Stomach (tissue), 8 donors: ENCODE measurements at regions not wholly inside any gene's neighbourhood (a gene's known extent, or its start where the extent isn't known, plus 50 kb on each side); places are given as distances from the start of the nearest gene placed in this dataset.

ENCODE experiments used
- DNase-seq, 2 donors: peaks; one replicate each; pipeline versions ENCODE4 v3.0.0 to v3.0.0-alpha.2; 2013 to 2019
- H3K27ac ChIP-seq, 5 donors: fragments of 200-600 bp in 4 of 5; sonication (generic) in 4 of 5; one replicate each; pipeline ENCODE4 v1.5.1; 2013 to 2019; ENCODE audit warnings: mild to moderate bottlenecking in 1 of 5, moderate library complexity in 1 of 5
- H3K27me3 ChIP-seq, 3 donors: fragments of 200-600 bp; sonication (generic); one replicate each; pipeline ENCODE4 v1.5.1; 2017 to 2019; ENCODE audit warnings: mixed run types in 1 of 3
- H3K36me3 ChIP-seq, 4 donors: fragments of 200-600 bp; sonication (generic); 1 replicate in 3 of 4; 2 replicates in 1 of 4; pipeline ENCODE4 v1.5.1; 2016 to 2019
- H3K4me1 ChIP-seq, 4 donors: fragments of 200-600 bp; sonication (generic); one replicate each; pipeline ENCODE4 v1.5.1; 2016 to 2019
- H3K4me3 ChIP-seq, 4 donors: fragments of 200-600 bp; sonication (generic) in 3 of 4; one replicate each; pipeline ENCODE4 v1.5.1; 2016 to 2019; ENCODE audit warnings: mild to moderate bottlenecking in 1 of 4
- H3K9me3 ChIP-seq, 4 donors: fragments of 200-600 bp; sonication (generic); one replicate each; pipeline ENCODE4 v1.5.1; 2016 to 2019
- EP300 ChIP-seq: sonication (generic); formaldehyde crosslinking; IDR thresholded peaks from one replicate; pipeline ENCODE4 v1.6.1; 2017; ENCODE audit warnings: antibody characterized with exemption
- POLR2A ChIP-seq, 4 donors: fragments of 450-650 bp; IDR thresholded peaks; one replicate each; pipeline ENCODE4 v1.6.1; 2016; ENCODE audit warnings: antibody characterized with exemption in 4 of 4, control low read depth in 2 of 4, mild to moderate bottlenecking in 1 of 4, moderate library complexity in 1 of 4
- POLR2AphosphoS5 ChIP-seq, 3 donors: sonication (generic); formaldehyde crosslinking; IDR thresholded peaks; one replicate each; pipeline ENCODE4 v1.6.1; 2016; ENCODE audit warnings: antibody characterized with exemption in 3 of 3
- WGBS, 5 donors: extraction: QIAGEN DNeasy Blood & Tissue Kit in 3 of 5; methylation state at CpG; one replicate each; pipeline versions ENCODE4 v1.1.5 to v1.1.7; 2013 to 2018; 5-methylcytosine and 5-hydroxymethylcytosine counted together
- intact Hi-C: fragments of 100-400 bp; cut with DNase I; formaldehyde crosslinking; loops from one replicate; pipeline ENCODE4 v1.15.1; 2023; ENCODE audit warnings: low total_unique reads
- TF ChIP-seq, protein P1 (sequence below), 7 experiments: fragments of 450-650 bp in 4 of 7; fragments of 200-600 bp in 3 of 7; sonication (generic) in 3 of 7; IDR thresholded peaks; one replicate each; pipeline ENCODE4 v1.5.1; 2016 to 2019; ENCODE audit warnings: antibody characterized with exemption in 7 of 7, control low read depth in 2 of 7, mild to moderate bottlenecking in 1 of 7
- donor health status: healthy with polysubstance abuse.
- donor health status: Bipolar disorder and iron deficiency.
- donor health status: healthy.

DNA sequence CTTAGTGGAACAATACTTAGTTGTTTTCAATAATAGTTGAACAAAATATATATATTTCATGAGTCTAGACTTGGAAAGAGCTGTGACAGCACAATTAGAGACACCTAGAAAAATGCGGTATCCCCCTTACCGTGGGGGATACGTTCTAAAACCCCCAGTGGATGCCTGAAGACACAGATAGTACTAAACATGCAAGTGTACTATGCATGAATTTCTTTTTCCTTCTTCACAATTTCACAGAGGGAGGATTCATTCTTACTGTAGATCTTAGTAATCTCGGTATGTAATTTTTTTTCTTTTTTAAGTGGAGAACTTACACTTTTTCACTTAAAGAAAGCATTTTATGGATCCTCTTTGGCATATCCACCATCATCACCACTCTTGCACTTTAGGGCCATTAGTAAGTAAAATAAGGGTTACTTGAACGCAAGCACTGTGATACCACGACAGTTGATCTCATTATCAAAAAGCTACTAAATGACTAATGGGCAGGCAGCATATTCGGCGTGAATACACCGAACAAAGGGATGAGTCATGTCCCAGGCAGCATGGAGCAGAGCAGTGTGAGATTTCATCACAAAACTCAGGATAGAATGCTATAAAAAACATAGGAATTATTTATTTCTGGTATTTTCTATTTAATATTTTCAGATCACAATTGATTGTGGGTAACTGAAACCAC, 72.3 kb upstream of the ZNF280D start:
- DNase-seq = peak in 1 of 2 donors; percentile 32
- intact Hi-C loops = no loop called here
- TF ChIP-seq POLR2AphosphoS5 (IDR thresholded peaks at IDR 0.05) = peak in 1 of 3 donors; percentile 31
- TF ChIP-seq EP300 = no peak
- Histone ChIP-seq H3K27me3 (no peaks in the 10 kb centered on the region), H3K4me3 (peak overlapping the region in 1 of 4 donors; percentile 1), H3K27ac (no peak overlapping the region), H3K36me3 (no peaks in the 10 kb centered on the region), H3K9me3 (peaks cover 0 to 21% (median 15%) of the 10 kb centered on the region in 4 donors), H3K4me1 (peaks cover 0 to 17% (median 0%) of the 10 kb centered on the region in 4 donors)
- 47 to 56% (median 54%) methylated on average over 9 of the region's 9 CpGs for WGBS, 5 donors

DNA sequence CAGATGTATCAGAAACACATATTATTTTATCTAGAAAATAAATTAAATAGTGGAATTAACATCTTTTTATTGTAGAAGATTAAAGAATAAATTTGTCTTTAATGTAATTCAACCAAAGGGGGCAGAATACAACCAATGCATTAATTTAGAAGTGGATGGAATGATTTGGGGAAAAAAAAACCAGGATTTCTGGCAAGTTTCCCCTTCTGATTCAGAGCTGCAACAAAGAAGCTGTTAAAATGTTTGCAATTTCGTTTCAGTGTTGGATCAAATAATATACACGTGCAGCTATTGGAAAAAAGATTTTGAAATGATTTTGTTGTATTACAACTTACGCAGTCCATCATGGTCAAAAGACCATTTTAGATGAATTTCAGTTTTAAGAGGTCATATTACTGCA, 71.6 kb upstream of the ZNF280D start:
- H3K27ac ChIP-seq = no peak overlapping the region
- H3K4me3 ChIP-seq = no peak overlapping the region
- no peaks in the 10 kb centered on the region for H3K27me3 ChIP-seq
- DNase-seq = peak in 1 of 2 donors; percentile 49
- intact Hi-C loops = no loop called here
- TF ChIP-seq POLR2A (IDR thresholded peaks at IDR 0.05) = no peak
- TF ChIP-seq POLR2AphosphoS5 (IDR thresholded peaks at IDR 0.05) = no peak
- no peak for TF ChIP-seq EP300
- TF ChIP-seq, protein P1, sequence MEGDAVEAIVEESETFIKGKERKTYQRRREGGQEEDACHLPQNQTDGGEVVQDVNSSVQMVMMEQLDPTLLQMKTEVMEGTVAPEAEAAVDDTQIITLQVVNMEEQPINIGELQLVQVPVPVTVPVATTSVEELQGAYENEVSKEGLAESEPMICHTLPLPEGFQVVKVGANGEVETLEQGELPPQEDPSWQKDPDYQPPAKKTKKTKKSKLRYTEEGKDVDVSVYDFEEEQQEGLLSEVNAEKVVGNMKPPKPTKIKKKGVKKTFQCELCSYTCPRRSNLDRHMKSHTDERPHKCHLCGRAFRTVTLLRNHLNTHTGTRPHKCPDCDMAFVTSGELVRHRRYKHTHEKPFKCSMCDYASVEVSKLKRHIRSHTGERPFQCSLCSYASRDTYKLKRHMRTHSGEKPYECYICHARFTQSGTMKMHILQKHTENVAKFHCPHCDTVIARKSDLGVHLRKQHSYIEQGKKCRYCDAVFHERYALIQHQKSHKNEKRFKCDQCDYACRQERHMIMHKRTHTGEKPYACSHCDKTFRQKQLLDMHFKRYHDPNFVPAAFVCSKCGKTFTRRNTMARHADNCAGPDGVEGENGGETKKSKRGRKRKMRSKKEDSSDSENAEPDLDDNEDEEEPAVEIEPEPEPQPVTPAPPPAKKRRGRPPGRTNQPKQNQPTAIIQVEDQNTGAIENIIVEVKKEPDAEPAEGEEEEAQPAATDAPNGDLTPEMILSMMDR (IDR thresholded peaks at IDR 0.05) = no peak
- H3K4me1 ChIP-seq = peaks cover 0 to 17% (median 0%) of the 10 kb centered on the region in 4 donors
- WGBS, 5 donors = 58 to 73% (median 68%) methylated on average over 3 of the region's 3 CpGs
- no peaks in the 10 kb centered on the region for H3K36me3 ChIP-seq
- peaks cover 0 to 21% (median 15%) of the 10 kb centered on the region in 4 donors for H3K9me3 ChIP-seq

DNA sequence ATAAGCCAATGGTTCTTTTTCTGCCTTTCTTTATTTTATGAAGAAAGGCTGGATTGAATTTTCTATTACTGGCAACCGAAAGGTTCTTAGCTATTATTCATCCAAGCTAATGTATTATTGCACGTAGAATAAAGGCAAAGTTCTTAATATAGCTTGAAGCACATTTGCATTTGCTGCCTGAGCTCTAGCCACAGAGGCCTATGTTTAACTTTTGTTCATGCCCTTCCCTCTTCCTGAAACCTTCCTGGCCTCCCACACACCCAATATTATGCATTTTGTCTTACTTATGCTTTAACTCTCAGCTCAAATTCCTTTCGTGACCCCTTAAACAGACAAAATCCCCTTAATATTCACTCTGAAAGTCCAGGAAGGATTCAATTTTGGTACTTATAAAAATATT, 71.0 kb upstream of the ZNF280D start:
- Histone ChIP-seq H3K27me3 (no peaks in the 10 kb centered on the region), H3K4me3 (no peak overlapping the region), H3K4me1 (peaks cover 0 to 17% (median 0%) of the 10 kb centered on the region in 4 donors), H3K27ac (no peak overlapping the region), H3K9me3 (peaks cover 0 to 19% (median 15%) of the 10 kb centered on the region in 4 donors), H3K36me3 (no peaks in the 10 kb centered on the region)
- WGBS, 5 donors = 84 to 93% (median 84%) methylated on average over 3 of the region's 3 CpGs
- TF ChIP-seq POLR2AphosphoS5 (IDR thresholded peaks at IDR 0.05) (no peak), POLR2A (IDR thresholded peaks at IDR 0.05) (no peak), EP300 (no peak)
- TF ChIP-seq, protein P1 (IDR thresholded peaks at IDR 0.05) = no peak
- intact Hi-C loops = no loop called here
- DNase-seq = no peak

DNA sequence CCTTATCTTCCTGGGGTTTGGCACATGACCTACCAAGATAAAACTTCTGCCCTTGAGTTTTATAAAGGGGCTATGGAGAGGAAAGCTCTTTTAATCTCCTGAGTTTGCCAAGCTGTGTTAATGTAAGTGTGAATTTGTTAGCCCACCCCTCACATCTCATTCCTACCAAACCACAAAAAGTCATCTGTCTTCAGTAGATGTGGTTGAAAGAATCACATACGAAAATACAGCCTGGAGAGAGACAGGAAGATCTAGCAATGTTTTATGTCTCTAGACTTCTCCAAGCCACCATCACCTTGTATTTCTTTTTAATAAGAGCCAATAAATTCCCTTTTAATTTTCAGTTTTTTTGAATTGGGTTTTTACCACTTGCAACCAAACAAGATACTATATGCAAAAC, 68.9 kb upstream of the ZNF280D start:
- H3K27ac ChIP-seq = no peak overlapping the region
- 71 to 81% (median 77%) methylated on average over 1 of the region's 1 CpG for WGBS, 5 donors
- intact Hi-C loops = no loop called here
- no peaks in the 10 kb centered on the region for H3K27me3 ChIP-seq
- H3K4me3 ChIP-seq = no peak overlapping the region
- DNase-seq = no peak
- H3K4me1 ChIP-seq = peaks cover 0 to 24% (median 0%) of the 10 kb centered on the region in 4 donors
- H3K36me3 ChIP-seq = no peaks in the 10 kb centered on the region
- TF ChIP-seq EP300 (no peak), POLR2A (IDR thresholded peaks at IDR 0.05) (no peak), POLR2AphosphoS5 (IDR thresholded peaks at IDR 0.05) (no peak)
- TF ChIP-seq, protein P1 (IDR thresholded peaks at IDR 0.05) = no peak
- H3K9me3 ChIP-seq = no peaks in the 10 kb centered on the region

DNA sequence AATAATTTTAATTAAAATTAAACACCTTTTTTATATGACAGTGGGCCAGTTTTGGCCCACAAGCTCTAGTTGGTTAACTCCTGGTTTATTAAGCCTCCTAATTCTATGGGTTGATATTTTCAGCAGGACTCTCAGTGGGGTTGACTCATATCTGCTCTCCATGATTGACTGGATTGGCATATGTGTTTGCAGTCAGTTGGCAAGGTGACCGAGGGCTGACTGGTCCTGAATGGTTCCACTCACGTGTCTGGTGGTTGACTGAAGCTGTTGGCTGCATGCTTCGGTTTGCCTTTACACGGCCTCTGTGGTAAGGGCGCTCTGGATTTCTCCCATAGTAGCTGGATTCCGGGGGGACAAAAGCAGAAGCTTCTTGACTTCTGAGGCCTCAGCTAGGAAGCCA, 65.3 kb upstream of the ZNF280D start:
- Histone ChIP-seq H3K9me3 (no peaks in the 10 kb centered on the region), H3K4me3 (no peak overlapping the region), H3K27ac (no peak overlapping the region), H3K4me1 (peaks cover 0 to 7% (median 0%) of the 10 kb centered on the region in 4 donors), H3K36me3 (no peaks in the 10 kb centered on the region), H3K27me3 (no peaks in the 10 kb centered on the region)
- DNase-seq = no peak
- WGBS, 5 donors = 80 to 92% (median 89%) methylated on average over 6 of the region's 6 CpGs
- intact Hi-C loops = no loop called here
- TF ChIP-seq POLR2A (IDR thresholded peaks at IDR 0.05) (no peak), EP300 (no peak), POLR2AphosphoS5 (IDR thresholded peaks at IDR 0.05) (no peak)
- TF ChIP-seq, protein P1 (IDR thresholded peaks at IDR 0.05) = no peak
